ENCODE measurements at regions not wholly inside any gene's neighbourhood (a gene's known extent, or its start where the extent isn't known, plus 50 kb on each side); places are given as distances from the start of the nearest gene placed in this dataset.

DNA sequence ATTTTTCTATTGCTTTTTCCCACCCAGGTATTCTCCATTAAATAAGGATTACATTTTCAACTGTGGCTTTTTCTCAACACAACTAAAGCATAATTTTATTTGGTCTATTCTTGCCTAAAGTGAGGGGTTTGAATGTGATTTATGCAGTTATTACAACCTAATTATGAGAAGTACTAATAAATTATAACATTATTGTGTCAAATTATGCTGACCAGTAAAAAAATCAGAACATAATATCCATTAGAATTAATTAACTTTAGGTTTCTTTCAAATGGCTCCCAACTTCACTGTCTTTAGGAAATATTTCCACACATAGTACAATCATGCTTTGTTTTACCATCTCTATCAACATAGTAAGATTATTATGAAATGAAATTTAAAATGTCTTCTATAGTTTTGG lies 1293.9 kb downstream of the FSTL5 start:
- Histone ChIP-seq H3K27ac (ENCODE audit: control insufficient read depth, insufficient read depth) (no peak overlapping the region), H3K9ac (ENCODE audit: control insufficient read depth, insufficient read depth, low read length) (no peak overlapping the region), H3K79me2 (ENCODE audit: control insufficient read depth, insufficient read depth, low read length) (no peaks in the 10 kb centered on the region), H3K4me3 (no peak overlapping the region), H3K4me2 (ENCODE audit: control insufficient read depth, insufficient read depth) (no peak overlapping the region), H2AFZ (ENCODE audit: control insufficient read depth, low read depth, low read length) (no peak overlapping the region), H3K27me3 (replicated peaks in 1 of 2; ENCODE audit: control insufficient read depth in 2 of 2, insufficient read depth in 2 of 2, low read length in 1 of 2) (no peaks in the 10 kb centered on the region), H3K4me1 (ENCODE audit: control insufficient read depth, insufficient read depth, low read length) (no peaks in the 10 kb centered on the region), H3K36me3 (ENCODE audit: control insufficient read depth in 2 of 2, insufficient read depth in 2 of 2, low read length in 1 of 2) (no peaks in the 10 kb centered on the region), H4K20me1 (ENCODE audit: control insufficient read depth, insufficient read depth) (no peaks in the 10 kb centered on the region), H3K9me3 (replicated peaks; ENCODE audit: control insufficient read depth, insufficient read depth, low read length) (no peaks in the 10 kb centered on the region)
- POLR2A ChIA-PET, result no interaction called here
- FAIRE-seq, result no peak
- RAD21 ChIA-PET (ENCODE audit: unreplicated experiment), result no interaction called here
- BruUV-seq (replicated peaks), result no TSS peak
- ATAC-seq, result no peak
- intact Hi-C loops (cut with micrococcal nuclease; ENCODE audit: unreplicated experiment) (no loop called here), in situ Hi-C loops (cut with MboI) (no loop called here)
- CTCF ChIA-PET, result no interaction called here
- no peak for DNase-seq (ENCODE audit: low read depth, low spot score)
- SMC1A ChIA-PET (ENCODE audit: uncharacterized antibody, unreplicated experiment), result no interaction called here
- TF ChIP-seq, protein P1, sequence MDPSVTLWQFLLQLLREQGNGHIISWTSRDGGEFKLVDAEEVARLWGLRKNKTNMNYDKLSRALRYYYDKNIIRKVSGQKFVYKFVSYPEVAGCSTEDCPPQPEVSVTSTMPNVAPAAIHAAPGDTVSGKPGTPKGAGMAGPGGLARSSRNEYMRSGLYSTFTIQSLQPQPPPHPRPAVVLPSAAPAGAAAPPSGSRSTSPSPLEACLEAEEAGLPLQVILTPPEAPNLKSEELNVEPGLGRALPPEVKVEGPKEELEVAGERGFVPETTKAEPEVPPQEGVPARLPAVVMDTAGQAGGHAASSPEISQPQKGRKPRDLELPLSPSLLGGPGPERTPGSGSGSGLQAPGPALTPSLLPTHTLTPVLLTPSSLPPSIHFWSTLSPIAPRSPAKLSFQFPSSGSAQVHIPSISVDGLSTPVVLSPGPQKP (IDR thresholded peaks at IDR 0.05; ENCODE audit: low read depth, low read length), result no peak
- no peak for TF ChIP-seq POLR2A (IDR thresholded peaks at IDR 0.05; ENCODE audit: low read depth, low read length)
- TF ChIP-seq, protein P2, sequence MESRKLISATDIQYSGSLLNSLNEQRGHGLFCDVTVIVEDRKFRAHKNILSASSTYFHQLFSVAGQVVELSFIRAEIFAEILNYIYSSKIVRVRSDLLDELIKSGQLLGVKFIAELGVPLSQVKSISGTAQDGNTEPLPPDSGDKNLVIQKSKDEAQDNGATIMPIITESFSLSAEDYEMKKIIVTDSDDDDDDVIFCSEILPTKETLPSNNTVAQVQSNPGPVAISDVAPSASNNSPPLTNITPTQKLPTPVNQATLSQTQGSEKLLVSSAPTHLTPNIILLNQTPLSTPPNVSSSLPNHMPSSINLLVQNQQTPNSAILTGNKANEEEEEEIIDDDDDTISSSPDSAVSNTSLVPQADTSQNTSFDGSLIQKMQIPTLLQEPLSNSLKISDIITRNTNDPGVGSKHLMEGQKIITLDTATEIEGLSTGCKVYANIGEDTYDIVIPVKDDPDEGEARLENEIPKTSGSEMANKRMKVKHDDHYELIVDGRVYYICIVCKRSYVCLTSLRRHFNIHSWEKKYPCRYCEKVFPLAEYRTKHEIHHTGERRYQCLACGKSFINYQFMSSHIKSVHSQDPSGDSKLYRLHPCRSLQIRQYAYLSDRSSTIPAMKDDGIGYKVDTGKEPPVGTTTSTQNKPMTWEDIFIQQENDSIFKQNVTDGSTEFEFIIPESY (IDR thresholded peaks at IDR 0.05), result no peak
- no peak for TF ChIP-seq SPI1 (IDR thresholded peaks at IDR 0.05; ENCODE audit: borderline replicate concordance, insufficient read depth, low read depth, low read length)
- TF ChIP-seq, protein P3, sequence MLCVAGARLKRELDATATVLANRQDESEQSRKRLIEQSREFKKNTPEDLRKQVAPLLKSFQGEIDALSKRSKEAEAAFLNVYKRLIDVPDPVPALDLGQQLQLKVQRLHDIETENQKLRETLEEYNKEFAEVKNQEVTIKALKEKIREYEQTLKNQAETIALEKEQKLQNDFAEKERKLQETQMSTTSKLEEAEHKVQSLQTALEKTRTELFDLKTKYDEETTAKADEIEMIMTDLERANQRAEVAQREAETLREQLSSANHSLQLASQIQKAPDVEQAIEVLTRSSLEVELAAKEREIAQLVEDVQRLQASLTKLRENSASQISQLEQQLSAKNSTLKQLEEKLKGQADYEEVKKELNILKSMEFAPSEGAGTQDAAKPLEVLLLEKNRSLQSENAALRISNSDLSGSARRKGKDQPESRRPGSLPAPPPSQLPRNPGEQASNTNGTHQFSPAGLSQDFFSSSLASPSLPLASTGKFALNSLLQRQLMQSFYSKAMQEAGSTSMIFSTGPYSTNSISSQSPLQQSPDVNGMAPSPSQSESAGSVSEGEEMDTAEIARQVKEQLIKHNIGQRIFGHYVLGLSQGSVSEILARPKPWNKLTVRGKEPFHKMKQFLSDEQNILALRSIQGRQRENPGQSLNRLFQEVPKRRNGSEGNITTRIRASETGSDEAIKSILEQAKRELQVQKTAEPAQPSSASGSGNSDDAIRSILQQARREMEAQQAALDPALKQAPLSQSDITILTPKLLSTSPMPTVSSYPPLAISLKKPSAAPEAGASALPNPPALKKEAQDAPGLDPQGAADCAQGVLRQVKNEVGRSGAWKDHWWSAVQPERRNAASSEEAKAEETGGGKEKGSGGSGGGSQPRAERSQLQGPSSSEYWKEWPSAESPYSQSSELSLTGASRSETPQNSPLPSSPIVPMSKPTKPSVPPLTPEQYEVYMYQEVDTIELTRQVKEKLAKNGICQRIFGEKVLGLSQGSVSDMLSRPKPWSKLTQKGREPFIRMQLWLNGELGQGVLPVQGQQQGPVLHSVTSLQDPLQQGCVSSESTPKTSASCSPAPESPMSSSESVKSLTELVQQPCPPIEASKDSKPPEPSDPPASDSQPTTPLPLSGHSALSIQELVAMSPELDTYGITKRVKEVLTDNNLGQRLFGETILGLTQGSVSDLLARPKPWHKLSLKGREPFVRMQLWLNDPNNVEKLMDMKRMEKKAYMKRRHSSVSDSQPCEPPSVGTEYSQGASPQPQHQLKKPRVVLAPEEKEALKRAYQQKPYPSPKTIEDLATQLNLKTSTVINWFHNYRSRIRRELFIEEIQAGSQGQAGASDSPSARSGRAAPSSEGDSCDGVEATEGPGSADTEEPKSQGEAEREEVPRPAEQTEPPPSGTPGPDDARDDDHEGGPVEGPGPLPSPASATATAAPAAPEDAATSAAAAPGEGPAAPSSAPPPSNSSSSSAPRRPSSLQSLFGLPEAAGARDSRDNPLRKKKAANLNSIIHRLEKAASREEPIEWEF (IDR thresholded peaks at IDR 0.05; ENCODE audit: insufficient replicate concordance, low read depth, low read length), result no peak
- TF ChIP-seq, protein P4, sequence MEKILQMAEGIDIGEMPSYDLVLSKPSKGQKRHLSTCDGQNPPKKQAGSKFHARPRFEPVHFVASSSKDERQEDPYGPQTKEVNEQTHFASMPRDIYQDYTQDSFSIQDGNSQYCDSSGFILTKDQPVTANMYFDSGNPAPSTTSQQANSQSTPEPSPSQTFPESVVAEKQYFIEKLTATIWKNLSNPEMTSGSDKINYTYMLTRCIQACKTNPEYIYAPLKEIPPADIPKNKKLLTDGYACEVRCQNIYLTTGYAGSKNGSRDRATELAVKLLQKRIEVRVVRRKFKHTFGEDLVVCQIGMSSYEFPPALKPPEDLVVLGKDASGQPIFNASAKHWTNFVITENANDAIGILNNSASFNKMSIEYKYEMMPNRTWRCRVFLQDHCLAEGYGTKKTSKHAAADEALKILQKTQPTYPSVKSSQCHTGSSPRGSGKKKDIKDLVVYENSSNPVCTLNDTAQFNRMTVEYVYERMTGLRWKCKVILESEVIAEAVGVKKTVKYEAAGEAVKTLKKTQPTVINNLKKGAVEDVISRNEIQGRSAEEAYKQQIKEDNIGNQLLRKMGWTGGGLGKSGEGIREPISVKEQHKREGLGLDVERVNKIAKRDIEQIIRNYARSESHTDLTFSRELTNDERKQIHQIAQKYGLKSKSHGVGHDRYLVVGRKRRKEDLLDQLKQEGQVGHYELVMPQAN (conservative IDR thresholded peaks at IDR 0.05), result no peak
- TF ChIP-seq, protein P5, sequence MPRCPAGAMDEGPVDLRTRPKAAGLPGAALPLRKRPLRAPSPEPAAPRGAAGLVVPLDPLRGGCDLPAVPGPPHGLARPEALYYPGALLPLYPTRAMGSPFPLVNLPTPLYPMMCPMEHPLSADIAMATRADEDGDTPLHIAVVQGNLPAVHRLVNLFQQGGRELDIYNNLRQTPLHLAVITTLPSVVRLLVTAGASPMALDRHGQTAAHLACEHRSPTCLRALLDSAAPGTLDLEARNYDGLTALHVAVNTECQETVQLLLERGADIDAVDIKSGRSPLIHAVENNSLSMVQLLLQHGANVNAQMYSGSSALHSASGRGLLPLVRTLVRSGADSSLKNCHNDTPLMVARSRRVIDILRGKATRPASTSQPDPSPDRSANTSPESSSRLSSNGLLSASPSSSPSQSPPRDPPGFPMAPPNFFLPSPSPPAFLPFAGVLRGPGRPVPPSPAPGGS (IDR thresholded peaks at IDR 0.05; ENCODE audit: borderline replicate concordance, insufficient read depth, low read depth, low read length, poor library complexity, severe bottlenecking), result no peak
- no peak for TF ChIP-seq SUPT20H (IDR thresholded peaks at IDR 0.05; ENCODE audit: borderline replicate concordance, control insufficient read depth, low read depth, low read length)
- TF ChIP-seq ESRRA (IDR thresholded peaks at IDR 0.05; ENCODE audit: low read length), result no peak
- no peak for TF ChIP-seq RB1 (IDR thresholded peaks at IDR 0.05; ENCODE audit: borderline replicate concordance)
- no peak for TF ChIP-seq ZNF384 (IDR thresholded peaks at IDR 0.05; ENCODE audit: borderline replicate concordance, low read depth, low read length)
- TF ChIP-seq POLR2AphosphoS5 (IDR thresholded peaks at IDR 0.05; ENCODE audit: low read length), result no peak
- no peak for TF ChIP-seq TCF12 (IDR thresholded peaks at IDR 0.05; ENCODE audit: low read depth, low read length)
- TF ChIP-seq BMI1 (IDR thresholded peaks at IDR 0.05; ENCODE audit: borderline replicate concordance), result no peak
